HCT116 (cell line): ENCODE measurements at regions not wholly inside any gene's neighbourhood (a gene's known extent, or its start where the extent isn't known, plus 50 kb on each side); places are given as distances from the start of the nearest gene placed in this dataset.
A peak's percentile ranks its signal among the peaks of the same experiment; 100 is the strongest.

Experiments used
- ATAC-seq: fragments of 200-7000 bp; cut with Tn5 transposase; 2 replicates; pipeline ENCODE4 v1.9.1; 2020; ENCODE audit warnings: mild to moderate bottlenecking, moderate library complexity
- BruUV-seq: library from RNA; stranded (reverse); fragments of 400-500 nt; replicated peaks from 2 replicates; lab custom pipeline; 2021; lab: Mats Ljungman, UMichigan
- CTCF ChIA-PET: fragments of 300-600 bp; sonication (Branson Sonifier 250); formaldehyde crosslinking; loops from one replicate; lab custom pipeline; 2021; ENCODE audit warnings: antibody characterized with exemption; lab: Charles Lee
- POLR2A ChIA-PET: fragments of 300-600, 350-600 bp; sonication (Branson Sonifier 250); formaldehyde crosslinking; loops from one replicate; lab custom pipeline; 2021; ENCODE audit warnings: antibody characterized with exemption; lab: Charles Lee
- RAD21 ChIA-PET, 2 experiments: fragments of 300-600 bp; sonication (Branson Sonifier 250); formaldehyde crosslinking; loops; one replicate each; lab custom pipeline; 2023; ENCODE audit warnings: low total read pairs in 2 of 2; ENCODE audit not compliant: uncharacterized antibody in 2 of 2, unreplicated experiment in 2 of 2, low non-redundant PET in 1 of 2; lab: Charles Lee
- DNase-seq: peaks from one replicate; pipeline ENCODE4 v3.0.0-alpha.2; 2010; ENCODE audit warnings: low read depth, low spot score
- H2AFZ ChIP-seq: fragments of 200-600 bp; shearing (Covaris generic), sonication (generic); 2 replicates; pipeline ENCODE4 v1.6.1; 2017; ENCODE audit warnings: low read depth, mixed run types, mixed read lengths, antibody characterized with exemption, low read length; ENCODE audit not compliant: poor library complexity, severe bottlenecking
- H3K27ac ChIP-seq: 2 replicates; pipeline ENCODE4 v1.5.1; 2012; ENCODE audit warnings: low read depth, low read length
- H3K27me3 ChIP-seq: fragments of 200-600 bp; sonication (generic); 2 replicates; pipeline ENCODE4 v1.6.1; 2016; ENCODE audit warnings: mixed run types, low read length, mixed read lengths; ENCODE audit not compliant: insufficient read depth
- H3K36me3 ChIP-seq, 2 experiments: fragments of 200-500 bp in 1 of 2; fragments of 200-600 bp in 1 of 2; sonication (Bioruptor generic) in 1 of 2; sonication (generic) in 1 of 2; 2 replicates each; pipeline versions ENCODE4 v1.5.1 to v1.6.1; 2014 to 2016; ENCODE audit warnings: low read length in 2 of 2, inconsistent platforms in 1 of 2, mixed read lengths in 1 of 2, mixed run types in 1 of 2; ENCODE audit not compliant: insufficient read depth in 2 of 2, control insufficient read depth in 1 of 2
- H3K4me1 ChIP-seq, 2 experiments: fragments of 200-600 bp in 1 of 2; sonication (generic) in 1 of 2; 2 replicates each; pipeline versions ENCODE4 v1.5.1 to v1.6.1; 2012 to 2017; ENCODE audit warnings: low read length in 2 of 2, inconsistent platforms in 1 of 2, mild to moderate bottlenecking in 1 of 2, mixed read lengths in 1 of 2, mixed run types in 1 of 2, moderate library complexity in 1 of 2; ENCODE audit not compliant: insufficient read depth in 2 of 2, control insufficient read depth in 1 of 2
- H3K4me2 ChIP-seq: fragments of 200-600 bp; sonication (generic); 2 replicates; pipeline ENCODE4 v1.6.1; 2017; ENCODE audit warnings: mixed run types, low read length, mixed read lengths
- H3K4me3 ChIP-seq, 2 experiments: fragments of 200-600 bp in 1 of 2; sonication (generic) in 1 of 2; replicated peaks in 1 of 2; 2 replicates each; pipeline ENCODE4 v1.5.1; 2011 to 2016; ENCODE audit warnings: low read length in 2 of 2, control low read depth in 1 of 2, low read depth in 1 of 2, mild to moderate bottlenecking in 1 of 2, mixed read lengths in 1 of 2, mixed run types in 1 of 2
- H3K79me2 ChIP-seq: fragments of 200-600 bp; sonication (generic); 2 replicates; pipeline ENCODE4 v1.6.1; 2017; ENCODE audit warnings: mild to moderate bottlenecking, mixed run types, low read length, moderate library complexity, mixed read lengths; ENCODE audit not compliant: insufficient read depth
- H3K9ac ChIP-seq: fragments of 200-600 bp; sonication (generic); 2 replicates; pipeline ENCODE4 v1.6.1; 2016; ENCODE audit warnings: low read length, mixed read lengths
- H3K9me2 ChIP-seq: fragments of 200-600 bp; sonication (generic), shearing (Covaris generic); 2 replicates; pipeline ENCODE4 v1.6.1; 2017; ENCODE audit warnings: mixed run types, mild to moderate bottlenecking, moderate library complexity; ENCODE audit not compliant: insufficient read depth
- H3K9me3 ChIP-seq, 2 experiments: fragments of 200-500 bp in 1 of 2; fragments of 200-600 bp in 1 of 2; sonication (Bioruptor generic) in 1 of 2; sonication (generic) in 1 of 2; 2 replicates each; pipeline ENCODE4 v1.6.1; 2014 to 2017; ENCODE audit warnings: low read length in 2 of 2, mixed read lengths in 2 of 2, inconsistent platforms in 1 of 2, low read depth in 1 of 2, mild to moderate bottlenecking in 1 of 2, mixed run types in 1 of 2, moderate library complexity in 1 of 2; ENCODE audit not compliant: control insufficient read depth in 1 of 2, insufficient read depth in 1 of 2
- H4K20me1 ChIP-seq: fragments of 200-600 bp; sonication (generic), shearing (Covaris generic); 2 replicates; pipeline ENCODE4 v1.6.1; 2017; ENCODE audit warnings: mixed run types, mild to moderate bottlenecking, moderate library complexity; ENCODE audit not compliant: insufficient read depth
- CBX3 ChIP-seq: IDR thresholded peaks from 2 replicates; pipeline ENCODE4 v1.6.1; 2012; ENCODE audit warnings: low read depth
- EGR1 ChIP-seq: IDR thresholded peaks from 2 replicates; pipeline ENCODE4 v1.6.1; 2012; ENCODE audit warnings: low read depth
- ELF1 ChIP-seq: IDR thresholded peaks from 2 replicates; pipeline ENCODE4 v1.6.1; 2012; ENCODE audit warnings: low read depth, borderline replicate concordance
- FOSL1 ChIP-seq: IDR thresholded peaks from 2 replicates; pipeline ENCODE4 v1.6.1; 2012; ENCODE audit warnings: low read depth
- POLR2A ChIP-seq: IDR thresholded peaks from 2 replicates; pipeline ENCODE4 v1.7.0; 2011; ENCODE audit warnings: borderline replicate concordance; ENCODE audit not compliant: insufficient read depth, insufficient read length; ENCODE audit errors: extremely low read depth
- POLR2AphosphoS5 ChIP-seq: IDR thresholded peaks from 2 replicates; pipeline ENCODE4 v1.6.1; 2011; ENCODE audit warnings: mild to moderate bottlenecking, low read depth, low read length, moderate library complexity
- TCF7L2 ChIP-seq: IDR thresholded peaks from 2 replicates; pipeline ENCODE4 v1.7.0; 2011; ENCODE audit warnings: borderline replicate concordance, inconsistent platforms; ENCODE audit not compliant: insufficient read depth, insufficient read length; ENCODE audit errors: extremely low read depth
- ZFX ChIP-seq: fragments of 450-650 bp; IDR thresholded peaks from 2 replicates; pipeline ENCODE4 v1.6.1; 2017
- intact Hi-C: fragments of 100-400 bp; cut with micrococcal nuclease; formaldehyde crosslinking; loops from 2 replicates; pipeline ENCODE4 v1.10.0; 2022
- TF ChIP-seq, protein P1 (sequence below), 3 experiments: fragments of 200-600 bp in 1 of 3; sonication (generic) in 1 of 3; IDR thresholded peaks in 2 of 3; conservative IDR thresholded peaks in 1 of 3; 2 replicates each; pipeline ENCODE4 v1.5.1; 2012 to 2017; ENCODE audit warnings: low read depth in 2 of 3, low read length in 2 of 3, antibody characterized with exemption in 1 of 3, borderline replicate concordance in 1 of 3, control low read depth in 1 of 3, mild to moderate bottlenecking in 1 of 3, mixed read lengths in 1 of 3, mixed run types in 1 of 3, moderate library complexity in 1 of 3; ENCODE audit not compliant: insufficient read depth in 1 of 3

DNA sequence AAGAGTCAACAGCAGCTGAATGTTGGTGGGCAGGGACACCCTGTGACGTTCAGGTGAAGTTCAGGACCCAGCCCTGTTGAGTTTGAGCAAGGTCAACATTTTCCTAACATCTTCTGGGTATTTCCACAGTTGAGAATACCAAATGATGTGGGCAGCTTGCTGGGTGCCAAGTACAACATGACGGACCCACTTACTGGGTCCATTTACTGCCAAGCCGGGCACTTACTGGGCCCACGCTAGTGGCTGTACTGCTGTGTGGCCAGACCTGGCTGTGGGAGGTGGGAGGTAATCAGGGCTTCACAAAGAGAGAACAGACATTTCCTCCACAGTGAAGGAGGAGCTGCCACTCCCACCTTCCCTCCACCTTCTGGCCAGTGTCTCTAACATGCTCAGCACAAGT, 99.2 kb downstream of the PSMG1 start (continued):
- TF ChIP-seq POLR2AphosphoS5 = no peak

DNA sequence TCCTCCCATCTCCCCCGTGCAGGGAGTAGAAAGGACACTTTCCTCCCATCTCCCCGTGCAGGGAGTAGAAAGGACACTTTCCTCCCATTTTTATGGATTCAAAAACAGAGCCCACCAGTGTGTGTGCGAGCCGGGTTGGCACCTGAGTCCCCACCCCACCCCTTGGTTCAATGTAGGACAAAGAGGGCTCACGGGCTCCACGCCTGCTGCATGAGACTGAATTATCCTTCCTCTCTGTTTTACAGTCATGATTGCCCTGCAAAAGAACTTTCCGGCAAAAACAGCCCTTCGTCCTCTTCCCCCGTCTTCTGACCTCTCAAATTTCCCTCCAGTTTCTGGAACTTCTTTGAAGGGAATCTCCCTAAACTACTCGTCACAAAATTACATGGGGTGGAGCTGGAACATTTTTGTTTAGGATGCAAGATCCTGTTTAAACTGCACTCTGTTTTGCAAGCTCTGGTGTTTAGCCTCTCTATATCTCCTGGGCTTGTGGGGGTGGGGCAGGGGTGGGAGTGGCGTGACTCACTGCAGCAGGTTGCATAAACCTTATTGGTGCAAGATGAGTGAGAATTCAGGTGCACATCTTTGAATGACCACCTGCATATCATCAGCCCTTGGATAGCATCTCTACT, 99.8 kb downstream of the PSMG1 start:
- Histone ChIP-seq H3K4me2 (no peak overlapping the region), H3K9me2 (no peaks in the 10 kb centered on the region), H4K20me1 (no peaks in the 10 kb centered on the region), H3K36me3 (no peaks in the 10 kb centered on the region), H3K9ac (no peak overlapping the region), H3K79me2 (no peaks in the 10 kb centered on the region), H3K4me1 (peaks cover 4 to 8% of the 10 kb centered on the region in 2 experiments; a peak in 2 of 4 replicates), H3K27ac (no peak overlapping the region), H3K4me3 (no peak overlapping the region), H3K9me3 (no peaks in the 10 kb centered on the region), H2AFZ (no peak overlapping the region), H3K27me3 (no peaks in the 10 kb centered on the region)
- CTCF ChIA-PET = no interaction called here
- ATAC-seq = no peak
- intact Hi-C loops = no loop called here
- POLR2A ChIA-PET = no interaction called here
- BruUV-seq = no TSS peak
- RAD21 ChIA-PET = no interaction called here
- DNase-seq = no peak
- TF ChIP-seq TCF7L2 (no peak), POLR2A (no peak)

DNA sequence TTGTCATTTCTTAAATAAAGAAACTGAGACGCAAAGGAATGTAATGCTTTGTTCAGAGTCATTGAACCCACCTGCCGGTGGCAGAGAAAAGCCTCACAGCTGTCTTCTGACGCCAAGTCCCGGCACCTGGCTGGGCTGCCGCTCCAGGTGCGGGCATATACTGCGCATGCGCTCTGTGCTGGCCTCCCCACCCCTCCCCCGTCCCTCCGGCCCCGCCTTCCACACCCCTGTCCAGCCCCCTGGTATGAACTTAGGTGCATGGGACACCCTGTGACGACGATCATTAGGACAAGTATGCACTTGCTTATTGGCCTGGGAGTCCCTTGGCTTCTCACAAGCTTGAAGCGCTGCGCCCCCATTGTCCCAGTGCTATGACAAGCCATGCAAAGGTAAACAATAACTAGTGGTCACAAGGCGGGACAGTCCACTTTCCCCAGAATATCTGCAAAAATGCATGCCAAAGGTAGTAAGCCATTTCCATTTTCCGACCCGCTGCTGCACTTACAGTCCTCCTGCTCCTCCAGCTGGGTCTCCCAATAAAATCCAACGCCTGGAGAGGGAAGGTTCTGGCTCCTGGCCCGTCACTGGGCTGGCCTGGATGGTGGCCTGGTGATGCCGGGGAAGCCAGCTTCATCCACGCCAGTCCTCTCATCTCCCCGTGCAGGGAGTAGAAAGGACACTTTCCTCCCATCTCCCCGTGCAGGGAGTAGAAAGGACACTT, 100.4 kb downstream of the PSMG1 start:
- Histone ChIP-seq H3K27me3 (no peaks in the 10 kb centered on the region), H3K9me3 (no peaks in the 10 kb centered on the region), H3K36me3 (no peaks in the 10 kb centered on the region), H3K79me2 (no peaks in the 10 kb centered on the region), H3K27ac (no peak overlapping the region), H3K4me3 (no peak overlapping the region), H2AFZ (peak overlapping the region; percentile 58), H3K9me2 (no peaks in the 10 kb centered on the region), H3K9ac (no peak overlapping the region), H3K4me1 (peaks cover 4 to 8% of the 10 kb centered on the region in 2 experiments; a peak in 2 of 4 replicates), H3K4me2 (peak overlapping the region; percentile 55), H4K20me1 (no peaks in the 10 kb centered on the region)
- DNase-seq = peak; percentile 13
- POLR2A ChIA-PET = no interaction called here
- intact Hi-C loops = no loop called here
- BruUV-seq = no TSS peak
- RAD21 ChIA-PET = interaction anchor here in 1 of 2 experiments (0.7 kb wide), 1 partner anchor 274 kb away, joined by 4 read pairs; no protein-coding TSS in a partner anchor
- CTCF ChIA-PET = no interaction called here
- TF ChIP-seq POLR2AphosphoS5 = no peak
- TF ChIP-seq ZFX = no peak
- TF ChIP-seq CBX3 = no peak
- no peak for TF ChIP-seq EGR1
- TF ChIP-seq, protein P1, sequence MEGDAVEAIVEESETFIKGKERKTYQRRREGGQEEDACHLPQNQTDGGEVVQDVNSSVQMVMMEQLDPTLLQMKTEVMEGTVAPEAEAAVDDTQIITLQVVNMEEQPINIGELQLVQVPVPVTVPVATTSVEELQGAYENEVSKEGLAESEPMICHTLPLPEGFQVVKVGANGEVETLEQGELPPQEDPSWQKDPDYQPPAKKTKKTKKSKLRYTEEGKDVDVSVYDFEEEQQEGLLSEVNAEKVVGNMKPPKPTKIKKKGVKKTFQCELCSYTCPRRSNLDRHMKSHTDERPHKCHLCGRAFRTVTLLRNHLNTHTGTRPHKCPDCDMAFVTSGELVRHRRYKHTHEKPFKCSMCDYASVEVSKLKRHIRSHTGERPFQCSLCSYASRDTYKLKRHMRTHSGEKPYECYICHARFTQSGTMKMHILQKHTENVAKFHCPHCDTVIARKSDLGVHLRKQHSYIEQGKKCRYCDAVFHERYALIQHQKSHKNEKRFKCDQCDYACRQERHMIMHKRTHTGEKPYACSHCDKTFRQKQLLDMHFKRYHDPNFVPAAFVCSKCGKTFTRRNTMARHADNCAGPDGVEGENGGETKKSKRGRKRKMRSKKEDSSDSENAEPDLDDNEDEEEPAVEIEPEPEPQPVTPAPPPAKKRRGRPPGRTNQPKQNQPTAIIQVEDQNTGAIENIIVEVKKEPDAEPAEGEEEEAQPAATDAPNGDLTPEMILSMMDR (IDR thresholded peaks at IDR 0.05 in 2 of 3, conservative IDR thresholded peaks at IDR 0.05 in 1 of 3; ENCODE audit: borderline replicate concordance in 1 of 3, insufficient read depth in 1 of 3, low read depth in 2 of 3, low read length in 2 of 3) = no peak
- no peak for TF ChIP-seq ELF1
- TF ChIP-seq FOSL1 = no peak
- peak; percentile 87 for ATAC-seq
